Lower leg skin (tissue), 3 donors: ENCODE measurements at regions not wholly inside any gene's neighbourhood (a gene's known extent, or its start where the extent isn't known, plus 50 kb on each side); places are given as distances from the start of the nearest gene placed in this dataset.

Source experiments
- POLR2A ChIP-seq, 2 donors: fragments of 450-650 bp; IDR thresholded peaks; one replicate each; pipeline ENCODE4 v1.6.1; 2016 to 2017; ENCODE audit warnings: antibody characterized with exemption in 2 of 2, mild to moderate bottlenecking in 1 of 2, moderate library complexity in 1 of 2
- TF ChIP-seq, protein P1 (sequence below), 3 donors: fragments of 450-650 bp; IDR thresholded peaks; one replicate each; pipeline ENCODE4 v1.5.1; 2016; ENCODE audit warnings: antibody characterized with exemption in 3 of 3, mild to moderate bottlenecking in 3 of 3, moderate library complexity in 2 of 3

DNA sequence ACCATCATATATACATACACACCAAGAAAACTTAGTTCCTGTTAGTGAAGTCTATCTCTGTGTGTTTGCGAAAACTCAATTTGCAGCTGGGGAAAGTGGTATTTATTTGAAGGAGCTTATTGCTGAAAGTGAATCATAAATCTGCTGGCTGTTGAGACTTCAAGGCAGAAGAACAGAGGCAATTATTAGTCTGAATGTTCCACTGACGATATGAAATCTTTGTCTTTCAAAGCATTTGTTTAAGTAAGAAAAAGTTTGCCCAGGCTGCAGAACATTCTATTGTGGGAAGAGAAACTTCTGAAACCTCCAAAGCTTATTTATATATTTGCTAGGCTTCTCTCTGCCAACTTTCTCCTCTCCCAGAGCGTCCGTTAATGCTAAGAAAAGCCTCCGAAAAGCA lies 255.7 kb upstream of the TMPO start:
- TF ChIP-seq, protein P1, sequence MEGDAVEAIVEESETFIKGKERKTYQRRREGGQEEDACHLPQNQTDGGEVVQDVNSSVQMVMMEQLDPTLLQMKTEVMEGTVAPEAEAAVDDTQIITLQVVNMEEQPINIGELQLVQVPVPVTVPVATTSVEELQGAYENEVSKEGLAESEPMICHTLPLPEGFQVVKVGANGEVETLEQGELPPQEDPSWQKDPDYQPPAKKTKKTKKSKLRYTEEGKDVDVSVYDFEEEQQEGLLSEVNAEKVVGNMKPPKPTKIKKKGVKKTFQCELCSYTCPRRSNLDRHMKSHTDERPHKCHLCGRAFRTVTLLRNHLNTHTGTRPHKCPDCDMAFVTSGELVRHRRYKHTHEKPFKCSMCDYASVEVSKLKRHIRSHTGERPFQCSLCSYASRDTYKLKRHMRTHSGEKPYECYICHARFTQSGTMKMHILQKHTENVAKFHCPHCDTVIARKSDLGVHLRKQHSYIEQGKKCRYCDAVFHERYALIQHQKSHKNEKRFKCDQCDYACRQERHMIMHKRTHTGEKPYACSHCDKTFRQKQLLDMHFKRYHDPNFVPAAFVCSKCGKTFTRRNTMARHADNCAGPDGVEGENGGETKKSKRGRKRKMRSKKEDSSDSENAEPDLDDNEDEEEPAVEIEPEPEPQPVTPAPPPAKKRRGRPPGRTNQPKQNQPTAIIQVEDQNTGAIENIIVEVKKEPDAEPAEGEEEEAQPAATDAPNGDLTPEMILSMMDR (IDR thresholded peaks at IDR 0.05), result no peak
- TF ChIP-seq POLR2A (IDR thresholded peaks at IDR 0.05), result no peak
